ENCODE measurements at regions not wholly inside any gene's neighbourhood (a gene's known extent, or its start where the extent isn't known, plus 50 kb on each side); places are given as distances from the start of the nearest gene placed in this dataset.

DNA sequence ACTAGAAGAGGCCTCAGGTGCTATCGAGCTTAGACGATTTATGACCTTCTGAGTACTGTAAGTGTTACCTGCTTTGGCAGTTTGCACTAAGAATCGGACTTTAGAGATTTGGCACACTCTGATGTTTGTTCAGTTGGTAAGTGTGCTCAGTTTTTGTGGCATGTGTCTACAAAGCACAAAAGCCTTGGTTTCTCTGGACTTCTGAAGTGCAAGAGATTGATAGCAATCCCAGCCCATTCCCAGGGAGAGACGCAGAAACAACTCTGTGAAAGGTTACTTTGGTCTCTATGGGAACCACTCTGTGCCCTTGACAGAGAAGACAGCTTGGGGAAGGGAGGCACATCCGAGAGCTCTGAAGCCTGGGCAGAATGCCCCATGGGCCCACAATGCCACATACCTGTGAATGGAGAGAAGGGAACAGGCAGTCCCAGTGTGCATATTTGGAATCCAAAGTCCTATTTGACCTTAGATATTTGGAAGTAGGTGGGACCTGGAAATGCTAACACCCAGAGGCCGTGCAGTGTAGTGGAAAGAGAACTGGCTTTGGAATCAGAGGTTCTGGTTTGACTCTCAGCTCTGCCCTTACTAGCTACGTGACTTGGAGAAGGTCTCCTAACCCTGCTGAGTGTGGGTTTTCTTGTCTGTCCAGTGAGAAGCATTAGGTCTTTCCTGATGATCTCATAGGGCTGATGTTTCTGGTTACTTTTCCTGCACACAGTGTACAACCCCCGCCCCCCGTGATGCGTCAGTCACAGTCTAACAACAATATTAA, 194.3 kb upstream of the VLDLR start:
- TF ChIP-seq YY1 (IDR thresholded peaks at IDR 0.05; ENCODE audit: low read depth) (no peak), TEAD4 (IDR thresholded peaks at IDR 0.05) (no peak)
